HEK293T (cell line): ENCODE measurements at regions not wholly inside any gene's neighbourhood (a gene's known extent, or its start where the extent isn't known, plus 50 kb on each side); places are given as distances from the start of the nearest gene placed in this dataset.

Experiments
- BHLHE40 ChIP-seq: fragments of 450-650 bp; IDR thresholded peaks from 2 replicates; pipeline ENCODE4 v1.6.1; 2016; ENCODE audit warnings: mild to moderate bottlenecking, moderate library complexity, borderline replicate concordance
- ELF4 ChIP-seq: fragments of 450-650 bp; IDR thresholded peaks from 2 replicates; pipeline ENCODE4 v1.6.1; 2017; ENCODE audit warnings: antibody characterized with exemption
- FOXA1 ChIP-seq: fragments of 450-650 bp; IDR thresholded peaks from 2 replicates; pipeline ENCODE4 v1.6.1; 2016; ENCODE audit warnings: mild to moderate bottlenecking
- FOXM1 ChIP-seq: fragments of 450-650 bp; IDR thresholded peaks from 2 replicates; pipeline ENCODE4 v1.6.1; 2017; ENCODE audit warnings: mild to moderate bottlenecking, borderline replicate concordance
- LEF1 ChIP-seq: fragments of 450-650 bp; IDR thresholded peaks from 2 replicates; pipeline ENCODE4 v1.6.1; 2017; ENCODE audit warnings: mild to moderate bottlenecking, borderline replicate concordance
- SP1 ChIP-seq: fragments of 450-650 bp; IDR thresholded peaks from 2 replicates; pipeline ENCODE4 v1.6.1; 2017
- SUZ12 ChIP-seq: fragments of 450-650 bp; IDR thresholded peaks from 2 replicates; pipeline ENCODE4 v1.6.1; 2016; ENCODE audit warnings: mild to moderate bottlenecking
- TARDBP ChIP-seq: fragments of 450-650 bp; IDR thresholded peaks from 2 replicates; pipeline ENCODE4 v1.6.1; 2016

DNA sequence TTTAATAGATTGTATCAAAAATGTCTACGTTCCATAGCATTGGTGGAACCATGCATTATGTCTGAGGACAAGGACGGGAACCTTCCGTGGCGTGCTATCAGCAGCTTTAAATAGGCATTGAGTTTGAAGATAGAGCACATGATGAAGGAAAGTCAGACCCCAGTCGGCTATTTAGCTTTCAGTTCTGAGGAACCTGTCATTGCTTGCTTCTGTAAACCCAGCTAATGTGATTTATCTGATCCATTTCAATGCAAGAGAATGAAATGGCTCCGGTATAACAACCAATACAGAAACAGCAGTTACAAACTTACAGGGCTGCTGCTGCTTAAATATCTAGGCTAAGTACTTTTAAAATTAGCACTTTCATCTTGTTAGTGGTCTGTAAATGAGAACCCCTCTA lies 503.3 kb downstream of the RNF144A start:
- no peak for TF ChIP-seq SUZ12
- TF ChIP-seq FOXA1, result no peak
- no peak for TF ChIP-seq FOXM1
- no peak for TF ChIP-seq SP1
- no peak for TF ChIP-seq TARDBP
- TF ChIP-seq ELF4, result no peak
- TF ChIP-seq LEF1, result no peak
- TF ChIP-seq BHLHE40, result no peak
